Panc1 (cell line): ENCODE measurements at regions not wholly inside any gene's neighbourhood (a gene's known extent, or its start where the extent isn't known, plus 50 kb on each side); places are given as distances from the start of the nearest gene placed in this dataset.

Experiments
- ATAC-seq: fragments of 200-7000 bp; cut with Tn5 transposase; 2 replicates; pipeline ENCODE4 v1.9.1; 2020; ENCODE audit warnings: mild to moderate bottlenecking, moderate library complexity
- BruUV-seq: library from RNA; stranded (reverse); fragments of 400-500 nt; replicated peaks from 2 replicates; lab custom pipeline; 2021; lab: Mats Ljungman, UMichigan
- CTCF ChIA-PET: fragments of 300-600 bp; sonication (Branson Sonifier 250); formaldehyde crosslinking; loops from one replicate; lab custom pipeline; 2022; ENCODE audit warnings: antibody characterized with exemption; lab: Charles Lee
- POLR2A ChIA-PET: fragments of 300-600 bp; sonication (Branson Sonifier 250); formaldehyde crosslinking; loops from one replicate; lab custom pipeline; 2022; ENCODE audit warnings: antibody characterized with exemption; lab: Charles Lee
- DNase-seq: peaks from one replicate; pipeline ENCODE4 v3.0.0-alpha.2; 2010; ENCODE audit warnings: low read depth, low spot score
- H3K27ac ChIP-seq: 2 replicates; pipeline ENCODE4 v1.5.1; 2011; ENCODE audit warnings: mild to moderate bottlenecking, low read length, inconsistent platforms
- H3K27me3 ChIP-seq: fragments of 200-500 bp; sonication (Bioruptor generic); 2 replicates; pipeline ENCODE4 v1.6.0; 2014; ENCODE audit warnings: low read length, inconsistent platforms; ENCODE audit not compliant: control insufficient read depth, insufficient read depth
- H3K36me3 ChIP-seq: fragments of 200-500 bp; sonication (Bioruptor generic); 2 replicates; pipeline ENCODE4 v1.5.1; 2014; ENCODE audit warnings: inconsistent platforms, mild to moderate bottlenecking, low read length, moderate library complexity; ENCODE audit not compliant: control insufficient read depth, insufficient read depth
- H3K4me1 ChIP-seq: 2 replicates; pipeline ENCODE4 v1.5.1; 2011; ENCODE audit warnings: inconsistent platforms, mild to moderate bottlenecking, low read length, moderate library complexity; ENCODE audit not compliant: control insufficient read depth, insufficient read depth
- H3K4me3 ChIP-seq, 2 experiments: 2 replicates each; pipeline ENCODE4 v1.5.1; 2011 to 2012; ENCODE audit warnings: low read depth in 2 of 2, low read length in 2 of 2, mild to moderate bottlenecking in 2 of 2, inconsistent platforms in 1 of 2, moderate library complexity in 1 of 2
- H3K9me3 ChIP-seq: fragments of 200-500 bp; sonication (Bioruptor generic); 2 replicates; pipeline ENCODE4 v1.5.1; 2014; ENCODE audit warnings: low read depth, mild to moderate bottlenecking, inconsistent platforms, low read length, moderate library complexity; ENCODE audit not compliant: control insufficient read depth, insufficient read depth
- POLR2AphosphoS5 ChIP-seq: IDR thresholded peaks from 2 replicates; pipeline ENCODE4 v1.6.1; 2012; ENCODE audit warnings: mild to moderate bottlenecking, low read depth, low read length, moderate library complexity
- SIN3A ChIP-seq: IDR thresholded peaks from 2 replicates; pipeline ENCODE4 v1.6.1; 2012; ENCODE audit warnings: low read depth, mild to moderate bottlenecking, low read length, moderate library complexity, borderline replicate concordance; ENCODE audit not compliant: insufficient read depth
- TCF7L2 ChIP-seq: IDR thresholded peaks from 2 replicates; pipeline ENCODE4 v1.6.1; 2011; ENCODE audit warnings: mild to moderate bottlenecking, low read depth, low read length, inconsistent platforms
- in situ Hi-C: cut with HindIII; loops from 2 replicates; pipeline ENCODE4 v1.10.0; 2016; ENCODE audit warnings: low sequenced_read_pairs, low pct_unique_long_range_greater_than_20kb
- intact Hi-C: fragments of 100-400 bp; cut with micrococcal nuclease; formaldehyde crosslinking; loops from one replicate; pipeline ENCODE4 v1.10.0; 2022; ENCODE audit not compliant: unreplicated experiment
- TF ChIP-seq, protein P1 (sequence below): fragments of 450-650 bp; IDR thresholded peaks from 2 replicates; pipeline ENCODE4 v1.5.1; 2017; ENCODE audit warnings: mild to moderate bottlenecking
- TF ChIP-seq, protein P2 (sequence below), 2 experiments: IDR thresholded peaks; 2 replicates each; pipeline ENCODE4 v1.6.1; 2011 to 2012; ENCODE audit warnings: low read depth in 2 of 2, control low read depth in 1 of 2, low read length in 1 of 2, mild to moderate bottlenecking in 1 of 2, moderate library complexity in 1 of 2; ENCODE audit not compliant: insufficient read depth in 1 of 2

DNA sequence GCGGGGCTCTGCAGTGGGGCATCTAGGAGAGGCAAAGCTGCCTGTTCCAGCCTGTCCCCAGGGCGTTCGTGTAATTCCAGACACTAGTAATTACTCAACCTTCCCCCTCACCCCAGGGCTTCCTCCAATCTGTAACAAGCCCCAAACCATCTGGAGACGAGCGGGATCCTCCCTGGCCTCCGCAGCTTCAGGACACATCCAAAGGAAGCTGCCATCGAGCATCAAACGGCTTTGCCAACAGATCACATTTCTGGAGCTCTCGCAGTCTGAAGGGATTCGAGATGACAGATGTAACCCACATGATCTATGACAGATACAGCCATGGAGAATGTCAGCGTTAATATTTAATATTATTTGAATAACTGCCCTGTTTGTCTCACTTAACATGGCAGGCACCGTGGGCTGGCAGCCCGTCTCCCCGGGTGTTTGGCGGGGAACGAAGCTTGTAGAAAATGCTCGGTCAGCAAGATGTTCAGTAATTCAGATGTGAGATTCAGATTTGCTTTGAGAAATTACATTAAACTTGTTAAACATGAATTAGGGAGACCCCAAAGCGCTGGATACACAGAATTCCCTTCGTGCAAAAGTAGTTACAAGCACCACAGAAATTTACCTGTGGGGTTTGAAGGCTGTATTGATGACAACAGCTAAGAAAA lies 108.5 kb upstream of the C7orf33 start:
- ATAC-seq, result no peak
- no peak for DNase-seq
- ChIA-PET POLR2A (no interaction called here), CTCF (no interaction called here)
- Histone ChIP-seq H3K4me3 (no peak overlapping the region), H3K4me1 (no peaks in the 10 kb centered on the region; the same call in 1 of the 2 replicates), H3K27ac (no peak overlapping the region), H3K27me3 (peaks cover 3% of the 10 kb centered on the region; the same call in 1 of the 2 replicates), H3K9me3 (no peaks in the 10 kb centered on the region), H3K36me3 (no peaks in the 10 kb centered on the region)
- in situ Hi-C loops, result no loop called here
- TF ChIP-seq SIN3A, result no peak
- intact Hi-C loops, result loop anchor here (5.0 kb wide), 1 partner anchor 215 kb away; no protein-coding TSS in a partner anchor
- BruUV-seq, result no TSS peak

DNA sequence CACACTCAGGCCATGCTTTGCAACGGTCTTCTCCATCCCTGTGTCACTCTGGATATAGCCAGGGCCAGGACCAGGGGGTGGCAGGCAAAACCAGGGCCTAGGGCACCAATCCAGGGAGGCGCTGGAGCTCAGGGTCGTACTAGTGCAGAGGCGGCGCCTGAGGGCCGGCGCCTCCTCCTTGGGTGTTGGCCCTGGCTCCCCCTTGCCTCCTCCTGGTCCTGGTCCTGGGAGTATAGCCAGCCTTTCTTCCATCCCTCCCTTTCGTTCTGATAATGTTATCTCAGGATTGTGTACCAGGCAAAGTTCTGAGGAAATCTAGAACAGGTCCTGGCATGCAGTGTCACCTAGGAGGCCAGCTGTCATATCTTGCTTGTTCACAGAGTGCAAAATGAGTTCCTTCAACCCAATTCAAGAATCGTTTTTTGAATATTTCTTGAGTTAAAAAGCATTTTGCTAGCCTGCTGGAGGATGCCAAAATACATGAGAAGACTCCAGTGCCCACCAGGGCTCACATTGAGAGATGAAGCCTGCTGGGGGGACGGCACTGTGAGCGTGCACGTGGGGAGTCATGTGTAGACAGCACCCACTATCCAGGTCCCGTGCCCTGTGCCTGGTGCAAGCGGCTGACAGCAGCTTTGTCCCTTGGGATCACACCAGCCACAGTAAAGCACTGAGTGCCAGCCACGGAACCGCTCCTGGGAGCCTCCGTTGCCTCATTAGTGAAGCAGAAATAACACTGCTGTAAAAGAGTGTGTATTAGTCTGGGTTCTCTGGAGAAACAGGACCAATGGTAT lies 106.9 kb upstream of the C7orf33 start:
- in situ Hi-C loops, result no loop called here
- Histone ChIP-seq H3K4me1 (no peaks in the 10 kb centered on the region; the same call in 1 of the 2 replicates), H3K27ac (no peak overlapping the region), H3K36me3 (no peaks in the 10 kb centered on the region), H3K4me3 (no peak overlapping the region), H3K27me3 (peaks cover 3% of the 10 kb centered on the region; the same call in 1 of the 2 replicates), H3K9me3 (no peaks in the 10 kb centered on the region)
- DNase-seq (no peak), ATAC-seq (no peak; the same call in 1 of the 2 replicates)
- intact Hi-C loops, result loop anchor here (5.0 kb wide), 1 partner anchor 216 kb away; no protein-coding TSS in a partner anchor
- ChIA-PET CTCF (no interaction called here), POLR2A (no interaction called here)
- no TSS peak for BruUV-seq
- no peak for TF ChIP-seq SIN3A
- TF ChIP-seq, protein P1, sequence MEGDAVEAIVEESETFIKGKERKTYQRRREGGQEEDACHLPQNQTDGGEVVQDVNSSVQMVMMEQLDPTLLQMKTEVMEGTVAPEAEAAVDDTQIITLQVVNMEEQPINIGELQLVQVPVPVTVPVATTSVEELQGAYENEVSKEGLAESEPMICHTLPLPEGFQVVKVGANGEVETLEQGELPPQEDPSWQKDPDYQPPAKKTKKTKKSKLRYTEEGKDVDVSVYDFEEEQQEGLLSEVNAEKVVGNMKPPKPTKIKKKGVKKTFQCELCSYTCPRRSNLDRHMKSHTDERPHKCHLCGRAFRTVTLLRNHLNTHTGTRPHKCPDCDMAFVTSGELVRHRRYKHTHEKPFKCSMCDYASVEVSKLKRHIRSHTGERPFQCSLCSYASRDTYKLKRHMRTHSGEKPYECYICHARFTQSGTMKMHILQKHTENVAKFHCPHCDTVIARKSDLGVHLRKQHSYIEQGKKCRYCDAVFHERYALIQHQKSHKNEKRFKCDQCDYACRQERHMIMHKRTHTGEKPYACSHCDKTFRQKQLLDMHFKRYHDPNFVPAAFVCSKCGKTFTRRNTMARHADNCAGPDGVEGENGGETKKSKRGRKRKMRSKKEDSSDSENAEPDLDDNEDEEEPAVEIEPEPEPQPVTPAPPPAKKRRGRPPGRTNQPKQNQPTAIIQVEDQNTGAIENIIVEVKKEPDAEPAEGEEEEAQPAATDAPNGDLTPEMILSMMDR, result no peak
- TF ChIP-seq TCF7L2, result no peak
- no peak for TF ChIP-seq POLR2AphosphoS5
- TF ChIP-seq, protein P2, sequence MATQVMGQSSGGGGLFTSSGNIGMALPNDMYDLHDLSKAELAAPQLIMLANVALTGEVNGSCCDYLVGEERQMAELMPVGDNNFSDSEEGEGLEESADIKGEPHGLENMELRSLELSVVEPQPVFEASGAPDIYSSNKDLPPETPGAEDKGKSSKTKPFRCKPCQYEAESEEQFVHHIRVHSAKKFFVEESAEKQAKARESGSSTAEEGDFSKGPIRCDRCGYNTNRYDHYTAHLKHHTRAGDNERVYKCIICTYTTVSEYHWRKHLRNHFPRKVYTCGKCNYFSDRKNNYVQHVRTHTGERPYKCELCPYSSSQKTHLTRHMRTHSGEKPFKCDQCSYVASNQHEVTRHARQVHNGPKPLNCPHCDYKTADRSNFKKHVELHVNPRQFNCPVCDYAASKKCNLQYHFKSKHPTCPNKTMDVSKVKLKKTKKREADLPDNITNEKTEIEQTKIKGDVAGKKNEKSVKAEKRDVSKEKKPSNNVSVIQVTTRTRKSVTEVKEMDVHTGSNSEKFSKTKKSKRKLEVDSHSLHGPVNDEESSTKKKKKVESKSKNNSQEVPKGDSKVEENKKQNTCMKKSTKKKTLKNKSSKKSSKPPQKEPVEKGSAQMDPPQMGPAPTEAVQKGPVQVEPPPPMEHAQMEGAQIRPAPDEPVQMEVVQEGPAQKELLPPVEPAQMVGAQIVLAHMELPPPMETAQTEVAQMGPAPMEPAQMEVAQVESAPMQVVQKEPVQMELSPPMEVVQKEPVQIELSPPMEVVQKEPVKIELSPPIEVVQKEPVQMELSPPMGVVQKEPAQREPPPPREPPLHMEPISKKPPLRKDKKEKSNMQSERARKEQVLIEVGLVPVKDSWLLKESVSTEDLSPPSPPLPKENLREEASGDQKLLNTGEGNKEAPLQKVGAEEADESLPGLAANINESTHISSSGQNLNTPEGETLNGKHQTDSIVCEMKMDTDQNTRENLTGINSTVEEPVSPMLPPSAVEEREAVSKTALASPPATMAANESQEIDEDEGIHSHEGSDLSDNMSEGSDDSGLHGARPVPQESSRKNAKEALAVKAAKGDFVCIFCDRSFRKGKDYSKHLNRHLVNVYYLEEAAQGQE (IDR thresholded peaks at IDR 0.05; ENCODE audit: insufficient read depth in 1 of 2, low read depth in 2 of 2, low read length in 1 of 2), result no peak
